Immature natural killer cell (primary cell): ENCODE measurements at regions not wholly inside any gene's neighbourhood (a gene's known extent, or its start where the extent isn't known, plus 50 kb on each side); places are given as distances from the start of the nearest gene placed in this dataset.

Source experiments
- DNase-seq, 3 donors: peaks; one replicate each; pipeline ENCODE4 v3.0.0; 2022; ENCODE audit warnings: mixed read lengths in 1 of 3
- H3K27ac Mint-ChIP-seq, 6 donors: one replicate each; pipeline ENCODE4 v1.8.0; 2020; ENCODE audit warnings: mixed read lengths in 6 of 6, mild to moderate bottlenecking in 5 of 6, inconsistent platforms in 4 of 6, moderate library complexity in 3 of 6
- H3K27me3 Mint-ChIP-seq, 3 donors: one replicate each; pipeline ENCODE4 v1.8.0; 2020 to 2021; ENCODE audit warnings: low read depth in 3 of 3, mild to moderate bottlenecking in 3 of 3, mixed read lengths in 3 of 3, moderate library complexity in 3 of 3, inconsistent platforms in 1 of 3
- H3K36me3 Mint-ChIP-seq, 3 donors: one replicate each; pipeline ENCODE4 v1.8.0; 2020; ENCODE audit warnings: mixed read lengths in 3 of 3, inconsistent platforms in 2 of 3, mild to moderate bottlenecking in 2 of 3
- H3K4me1 Mint-ChIP-seq, 2 donors: one replicate each; pipeline ENCODE4 v1.8.0; 2020; ENCODE audit warnings: inconsistent platforms in 2 of 2, mild to moderate bottlenecking in 2 of 2, mixed read lengths in 2 of 2, moderate library complexity in 1 of 2
- H3K4me3 Mint-ChIP-seq, 5 donors: one replicate each; pipeline ENCODE4 v1.8.0; 2020; ENCODE audit warnings: mild to moderate bottlenecking in 5 of 5, mixed read lengths in 5 of 5, inconsistent platforms in 3 of 5, moderate library complexity in 3 of 5
- H3K9me3 Mint-ChIP-seq, 6 donors: one replicate each; pipeline ENCODE4 v1.8.0; 2020; ENCODE audit warnings: mild to moderate bottlenecking in 6 of 6, mixed read lengths in 6 of 6, inconsistent platforms in 4 of 6, moderate library complexity in 3 of 6

GRCh38 chr11:91955206-91955605 is 269.4 kb upstream of the FAT3 start:
- no peak overlapping the region for H3K4me3 Mint-ChIP-seq
- peaks cover 8 to 45% (median 29%) of the 10 kb centered on the region in 6 donors for H3K9me3 Mint-ChIP-seq
- peaks cover 0 to 2% (median 0%) of the 10 kb centered on the region in 3 donors for H3K27me3 Mint-ChIP-seq
- no peaks in the 10 kb centered on the region for H3K4me1 Mint-ChIP-seq
- peaks cover 0 to 5% (median 2%) of the 10 kb centered on the region in 3 donors for H3K36me3 Mint-ChIP-seq
- DNase-seq = no peak
- H3K27ac Mint-ChIP-seq = no peak overlapping the region

DNA sequence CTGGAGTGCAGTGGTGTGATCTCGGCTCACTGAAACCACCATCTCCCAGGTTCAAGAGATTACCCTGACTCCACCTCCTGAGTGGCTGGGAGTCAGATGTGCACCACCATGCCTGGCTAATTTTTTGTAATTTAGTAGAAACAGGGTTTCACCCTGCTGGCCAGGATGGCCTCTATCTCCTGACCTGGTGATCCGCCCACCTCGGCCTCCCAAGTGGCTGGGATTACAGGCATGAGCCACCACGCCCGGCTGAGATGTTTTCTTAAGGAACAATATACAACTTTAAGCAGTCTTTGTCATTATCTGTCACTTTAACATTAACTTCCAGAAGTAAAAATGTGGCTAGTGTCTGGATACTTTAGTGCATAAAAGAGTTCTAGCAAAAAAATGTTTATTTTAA is 272.6 kb upstream of the FAT3 start:
- Mint-ChIP-seq H3K27me3 (peaks cover 0 to 2% (median 0%) of the 10 kb centered on the region in 3 donors), H3K4me3 (no peak overlapping the region), H3K4me1 (no peaks in the 10 kb centered on the region), H3K36me3 (no peaks in the 10 kb centered on the region), H3K9me3 (peaks cover 4 to 35% (median 24%) of the 10 kb centered on the region in 6 donors), H3K27ac (no peak overlapping the region)
- DNase-seq = no peak

DNA sequence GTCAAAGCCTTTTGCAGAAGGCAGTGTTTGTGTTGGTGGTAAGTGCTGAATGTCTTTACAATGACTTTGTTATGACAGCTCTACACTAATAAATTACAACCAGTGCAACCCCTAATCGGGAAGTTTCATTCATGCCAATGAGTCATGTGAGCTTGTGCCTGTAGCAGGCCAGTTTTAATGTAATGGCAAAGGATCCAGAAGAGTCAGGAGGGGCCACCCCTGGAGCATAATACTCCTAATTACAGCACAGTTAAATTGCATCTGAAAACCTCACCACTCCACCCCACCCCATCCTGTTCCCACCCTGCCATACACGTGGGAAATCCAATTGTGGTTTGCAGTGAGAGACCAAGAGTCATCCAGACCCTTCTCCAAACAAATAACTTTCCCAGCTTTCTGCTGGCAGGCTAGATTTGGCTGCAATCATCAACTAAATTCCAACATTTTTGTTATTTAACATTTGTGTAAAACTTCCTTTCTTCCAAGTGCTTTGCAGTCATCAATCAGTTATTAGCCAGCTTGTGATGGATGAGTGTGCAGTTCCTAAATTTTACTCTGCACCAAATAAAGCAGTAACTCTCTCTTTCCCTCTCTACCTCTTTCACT is 277.3 kb upstream of the FAT3 start:
- Mint-ChIP-seq H3K9me3 (peaks cover 8 to 57% (median 25%) of the 10 kb centered on the region in 6 donors), H3K4me1 (no peaks in the 10 kb centered on the region)
- DNase-seq = no peak

GRCh38 chr11:91946397-91946951 is 278.1 kb upstream of the FAT3 start:
- Mint-ChIP-seq H3K4me1 (no peaks in the 10 kb centered on the region), H3K27me3 (no peaks in the 10 kb centered on the region), H3K36me3 (no peaks in the 10 kb centered on the region), H3K27ac (no peak overlapping the region), H3K4me3 (no peak overlapping the region), H3K9me3 (peaks cover 8 to 55% (median 23%) of the 10 kb centered on the region in 6 donors)
- no peak for DNase-seq

More for the DNA sequence above, 277.3 kb upstream of the FAT3 start:
- Mint-ChIP-seq H3K4me3 (no peak overlapping the region), H3K27me3 (no peaks in the 10 kb centered on the region), H3K27ac (no peak overlapping the region), H3K36me3 (no peaks in the 10 kb centered on the region)

- no peak overlapping the region for H3K4me3 Mint-ChIP-seq
- peaks cover 12 to 35% (median 22%) of the 10 kb centered on the region in 6 donors for H3K9me3 Mint-ChIP-seq
- H3K27me3 Mint-ChIP-seq = peaks cover 0 to 5% (median 0%) of the 10 kb centered on the region in 3 donors
- no peak overlapping the region for H3K27ac Mint-ChIP-seq
- peaks cover 0 to 3% (median 0%) of the 10 kb centered on the region in 3 donors for H3K36me3 Mint-ChIP-seq
- no peaks in the 10 kb centered on the region for H3K4me1 Mint-ChIP-seq
- DNase-seq = no peak
Observed at GRCh38 chr11:91935120-91935519, 289.5 kb upstream of the FAT3 start.

- no peak for DNase-seq
- peaks cover 0 to 3% (median 0%) of the 10 kb centered on the region in 3 donors for H3K36me3 Mint-ChIP-seq
- peaks cover 0 to 5% (median 0%) of the 10 kb centered on the region in 3 donors for H3K27me3 Mint-ChIP-seq
- H3K27ac Mint-ChIP-seq = no peak overlapping the region
- no peaks in the 10 kb centered on the region for H3K4me1 Mint-ChIP-seq
- no peak overlapping the region for H3K4me3 Mint-ChIP-seq
- H3K9me3 Mint-ChIP-seq = peaks cover 17 to 49% (median 23%) of the 10 kb centered on the region in 6 donors
Observed at GRCh38 chr11:91932151-91932821, 292.3 kb upstream of the FAT3 start.

GRCh38 chr11:91927448-91927847 is 297.2 kb upstream of the FAT3 start:
- H3K27me3 Mint-ChIP-seq = peaks cover 0 to 1% (median 0%) of the 10 kb centered on the region in 3 donors
- peaks cover 16 to 44% (median 31%) of the 10 kb centered on the region in 6 donors for H3K9me3 Mint-ChIP-seq
- H3K27ac Mint-ChIP-seq = no peak overlapping the region
- DNase-seq = no peak
- no peak overlapping the region for H3K4me3 Mint-ChIP-seq
- H3K4me1 Mint-ChIP-seq = no peaks in the 10 kb centered on the region
- no peaks in the 10 kb centered on the region for H3K36me3 Mint-ChIP-seq

DNA sequence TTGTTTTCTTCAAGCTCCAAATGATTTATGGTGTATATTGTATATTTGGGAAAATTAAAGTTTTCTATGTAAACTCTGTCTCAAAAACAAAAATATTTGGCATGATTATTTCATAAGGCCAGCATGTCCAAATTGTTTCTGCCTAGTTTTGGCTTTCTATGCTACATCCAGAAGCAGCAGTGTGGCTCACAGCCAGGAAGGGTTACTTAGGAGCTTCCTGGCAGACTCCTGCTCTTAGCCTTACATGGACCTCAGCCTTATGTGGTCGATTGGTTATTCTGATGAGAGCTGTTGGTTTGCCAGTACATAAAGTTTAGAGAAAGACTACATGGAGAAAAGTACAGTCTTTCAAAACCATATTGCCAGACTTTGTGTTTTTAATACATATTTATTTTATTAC is 297.7 kb upstream of the FAT3 start:
- Mint-ChIP-seq H3K36me3 (no peaks in the 10 kb centered on the region), H3K4me1 (no peaks in the 10 kb centered on the region), H3K27ac (no peak overlapping the region), H3K27me3 (peaks cover 0 to 1% (median 0%) of the 10 kb centered on the region in 3 donors), H3K9me3 (peaks cover 16 to 45% (median 31%) of the 10 kb centered on the region in 6 donors), H3K4me3 (no peak overlapping the region)
- no peak for DNase-seq

- no peaks in the 10 kb centered on the region for H3K36me3 Mint-ChIP-seq
- no peak overlapping the region for H3K27ac Mint-ChIP-seq
- H3K9me3 Mint-ChIP-seq = peaks cover 7 to 26% (median 20%) of the 10 kb centered on the region in 6 donors
- H3K4me1 Mint-ChIP-seq = no peaks in the 10 kb centered on the region
- no peak for DNase-seq
- peaks cover 0 to 1% (median 0%) of the 10 kb centered on the region in 3 donors for H3K27me3 Mint-ChIP-seq
- no peak overlapping the region for H3K4me3 Mint-ChIP-seq
Observed at GRCh38 chr11:91922846-91923245, 301.8 kb upstream of the FAT3 start.

DNA sequence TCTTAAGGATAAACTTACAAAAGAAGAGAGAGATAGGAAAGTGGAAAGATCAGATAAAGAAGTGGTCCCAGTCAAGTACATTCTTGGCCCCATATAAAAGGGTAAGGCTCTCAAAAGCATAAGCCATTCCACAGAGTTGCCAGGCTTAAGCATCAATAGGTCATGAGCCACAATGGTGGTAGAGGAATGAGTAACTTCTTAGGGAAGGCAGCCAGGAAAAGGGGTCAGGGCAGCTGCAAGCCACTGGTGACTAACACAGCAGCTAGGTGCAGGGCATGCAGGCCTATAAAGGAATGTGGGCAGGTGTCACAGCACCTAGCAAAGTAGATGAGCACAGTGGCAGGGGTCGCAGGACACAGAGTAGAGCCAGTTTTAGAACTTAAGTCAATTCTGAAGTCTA is 302.6 kb upstream of the FAT3 start:
- Mint-ChIP-seq H3K4me1 (no peaks in the 10 kb centered on the region), H3K36me3 (no peaks in the 10 kb centered on the region), H3K27me3 (peaks cover 0 to 1% (median 0%) of the 10 kb centered on the region in 3 donors), H3K9me3 (peaks cover 9 to 26% (median 15%) of the 10 kb centered on the region in 6 donors), H3K4me3 (no peak overlapping the region), H3K27ac (no peak overlapping the region)
- no peak for DNase-seq

- no peak for DNase-seq
- Mint-ChIP-seq H3K4me1 (no peaks in the 10 kb centered on the region), H3K27me3 (peaks cover 0 to 2% (median 0%) of the 10 kb centered on the region in 3 donors), H3K27ac (no peak overlapping the region), H3K4me3 (no peak overlapping the region), H3K36me3 (no peaks in the 10 kb centered on the region), H3K9me3 (peaks cover 6 to 51% (median 23%) of the 10 kb centered on the region in 6 donors)
Observed at GRCh38 chr11:91913407-91913806, 311.2 kb upstream of the FAT3 start.

- Mint-ChIP-seq H3K36me3 (no peaks in the 10 kb centered on the region), H3K27ac (no peak overlapping the region), H3K9me3 (peaks cover 10 to 57% (median 23%) of the 10 kb centered on the region in 6 donors), H3K4me3 (no peak overlapping the region), H3K27me3 (peaks cover 0 to 2% (median 0%) of the 10 kb centered on the region in 3 donors), H3K4me1 (no peaks in the 10 kb centered on the region)
- no peak for DNase-seq
Observed at GRCh38 chr11:91912322-91912721, 312.3 kb upstream of the FAT3 start.

- peaks cover 9 to 42% (median 18%) of the 10 kb centered on the region in 6 donors for H3K9me3 Mint-ChIP-seq
- peaks cover 0 to 2% (median 0%) of the 10 kb centered on the region in 3 donors for H3K27me3 Mint-ChIP-seq
- H3K27ac Mint-ChIP-seq = no peak overlapping the region
- H3K4me1 Mint-ChIP-seq = no peaks in the 10 kb centered on the region
- no peaks in the 10 kb centered on the region for H3K36me3 Mint-ChIP-seq
- H3K4me3 Mint-ChIP-seq = no peak overlapping the region
- no peak for DNase-seq
Observed at GRCh38 chr11:91906871-91907624, 317.6 kb upstream of the FAT3 start.
